ENCODE measurements at regions not wholly inside any gene's neighbourhood (a gene's known extent, or its start where the extent isn't known, plus 50 kb on each side); places are given as distances from the start of the nearest gene placed in this dataset.
"Not testable (repeated sequence)": the region's sequence is repeated elsewhere in the genome, so short reads cannot be mapped to it uniquely, and the experiment has no call there.

DNA sequence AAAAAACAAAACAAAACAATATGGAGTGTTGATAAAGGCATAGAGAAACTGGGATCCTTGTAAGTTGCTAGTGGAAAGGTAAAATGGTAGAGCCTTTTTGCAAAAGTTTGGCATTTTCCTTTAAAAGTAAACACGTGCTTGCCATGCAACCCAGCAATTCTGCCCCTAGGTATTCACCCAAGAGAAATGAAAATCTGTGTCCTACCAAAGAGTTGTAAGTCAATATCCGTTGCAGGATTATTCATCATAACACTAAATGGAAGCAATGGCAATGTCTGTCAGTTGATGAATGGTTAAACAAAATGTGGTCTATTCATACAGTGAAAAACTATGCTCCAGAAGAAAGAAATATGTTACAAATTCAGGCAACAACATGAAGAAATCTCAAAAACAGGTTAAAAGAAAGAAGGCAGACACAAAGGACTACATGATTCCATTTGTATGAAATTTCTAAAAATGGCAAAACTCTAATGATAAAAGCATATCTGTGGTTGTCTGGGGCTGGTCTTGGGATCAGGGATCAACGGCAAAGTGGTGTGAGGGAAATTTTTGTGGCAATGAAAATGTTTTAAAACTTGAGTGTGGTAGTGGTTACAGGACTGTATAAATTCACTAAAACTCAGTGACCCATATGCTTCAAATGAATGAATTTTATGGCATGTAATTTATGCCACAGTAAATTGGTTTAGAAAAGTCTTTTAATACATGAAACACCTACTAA is 229.6 kb downstream of the OPA1 start:
- FAIRE-seq (peak; percentile 40), DNase-seq (ENCODE audit: insufficient read length) (no peak)
- no peak for TF ChIP-seq POLR2A (IDR thresholded peaks at IDR 0.05; ENCODE audit: low read depth, low read length)
- TF ChIP-seq TAF1 (IDR thresholded peaks at IDR 0.05; ENCODE audit: borderline replicate concordance, low read depth, low read length): no peak
- no peak for TF ChIP-seq POLR2AphosphoS5 (IDR thresholded peaks at IDR 0.05; ENCODE audit: low read depth, low read length)

DNA sequence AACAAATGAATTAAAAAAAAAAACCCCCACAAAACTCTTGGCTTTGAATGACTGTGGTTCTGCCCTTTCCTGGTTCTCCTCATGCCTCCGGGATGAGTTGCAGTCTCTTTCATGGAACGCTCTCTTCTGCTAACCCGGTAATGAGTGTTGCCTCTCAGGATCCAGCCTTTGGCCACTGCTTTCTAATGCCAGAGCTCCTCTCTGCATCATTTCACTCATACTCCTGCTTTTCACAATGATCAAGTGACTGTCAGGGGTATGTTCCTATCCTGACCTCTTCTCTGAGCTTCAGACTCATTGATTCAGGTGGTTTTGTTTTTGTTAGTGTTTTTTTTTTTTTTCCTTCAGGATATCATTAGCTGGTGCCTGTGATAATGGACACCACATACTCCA is 230.2 kb downstream of the OPA1 start:
- not testable (repeated sequence) for FAIRE-seq; DNase-seq (ENCODE audit: insufficient read length)

DNA sequence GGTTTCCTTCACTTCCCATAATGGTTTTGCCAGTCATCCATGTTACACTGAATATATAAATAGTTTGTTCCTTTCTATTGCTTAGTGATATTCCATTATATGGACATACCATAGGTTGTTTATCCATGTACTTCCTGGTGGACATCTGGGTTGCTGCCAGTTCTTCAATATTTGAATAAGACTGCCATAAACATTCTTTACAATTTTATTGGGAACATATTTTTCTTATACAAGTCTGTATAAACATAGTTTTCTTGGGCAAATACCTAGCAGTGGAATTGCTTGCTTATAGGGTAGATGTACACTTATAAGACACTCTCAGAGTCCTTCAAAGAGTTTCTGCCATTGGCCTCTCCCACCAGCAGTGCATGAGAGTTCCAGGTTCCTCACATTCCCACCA is 231.4 kb downstream of the OPA1 start:
- FAIRE-seq: no peak
- TF ChIP-seq POLR2AphosphoS5 (IDR thresholded peaks at IDR 0.05; ENCODE audit: low read depth, low read length): no peak
- no peak for TF ChIP-seq TAF1 (IDR thresholded peaks at IDR 0.05; ENCODE audit: borderline replicate concordance, low read depth, low read length)
- TF ChIP-seq POLR2A (IDR thresholded peaks at IDR 0.05; ENCODE audit: low read depth, low read length): no peak
- no peak for DNase-seq (ENCODE audit: insufficient read length)

DNA sequence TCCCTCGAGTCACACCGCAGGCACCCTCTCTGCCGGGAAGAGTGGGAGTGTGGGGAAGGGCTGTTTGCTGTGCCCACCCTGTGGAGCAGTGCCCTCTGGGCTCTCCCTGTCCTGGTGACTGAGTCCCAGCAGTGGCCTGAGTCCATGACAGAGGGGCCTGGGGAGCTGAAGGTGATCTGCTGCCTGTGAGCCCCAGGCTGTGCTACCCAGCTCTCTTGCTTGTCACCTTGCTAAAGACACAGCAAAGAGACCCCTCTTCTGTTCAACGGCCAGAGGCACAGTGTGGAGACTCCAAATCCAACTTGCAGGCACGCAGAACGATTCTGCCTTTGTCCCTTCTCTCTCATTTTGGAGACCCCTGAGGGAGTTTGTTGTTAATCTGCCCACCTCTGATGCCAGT is 232.6 kb downstream of the OPA1 start:
- TF ChIP-seq POLR2AphosphoS5 (IDR thresholded peaks at IDR 0.05; ENCODE audit: low read depth, low read length) (no peak), TAF1 (IDR thresholded peaks at IDR 0.05; ENCODE audit: borderline replicate concordance, low read depth, low read length) (no peak), POLR2A (IDR thresholded peaks at IDR 0.05; ENCODE audit: low read depth, low read length) (no peak)
- DNase-seq (ENCODE audit: insufficient read length) (no peak), FAIRE-seq (no peak)

DNA sequence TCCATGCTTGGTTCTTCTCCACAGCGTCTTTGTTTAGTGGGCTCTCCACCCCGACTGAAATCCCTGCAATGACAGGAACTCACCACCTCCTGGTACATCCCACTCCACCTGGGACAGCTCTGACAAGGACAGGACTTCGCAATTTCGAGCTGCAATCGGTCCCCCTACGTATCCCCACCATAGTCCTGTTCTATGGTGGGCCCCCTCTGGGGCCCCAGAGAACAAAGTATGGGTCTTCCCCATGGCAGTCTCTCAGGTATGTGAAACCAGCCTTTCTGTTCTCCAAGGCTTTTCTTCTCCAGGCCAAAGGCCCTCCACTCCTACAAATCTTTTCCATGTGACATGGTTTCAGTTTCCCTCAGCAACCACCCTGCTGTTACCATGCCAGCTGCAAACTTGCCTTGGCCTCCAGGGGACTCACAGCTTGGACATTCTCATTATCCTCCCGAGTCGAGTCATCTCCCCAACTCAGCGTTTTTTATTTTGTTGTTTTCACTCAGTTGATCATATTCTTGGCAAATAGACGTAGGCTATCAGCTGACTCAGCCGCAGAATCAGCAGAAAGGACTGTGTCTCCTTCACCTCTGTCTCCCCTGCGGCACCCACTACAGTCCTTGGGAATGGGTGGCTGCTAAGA is 233.3 kb downstream of the OPA1 start:
- no peak for DNase-seq (ENCODE audit: insufficient read length)
- no peak for FAIRE-seq
- TF ChIP-seq POLR2A (IDR thresholded peaks at IDR 0.05; ENCODE audit: low read depth, low read length) (no peak), TAF1 (IDR thresholded peaks at IDR 0.05; ENCODE audit: borderline replicate concordance, low read depth, low read length) (no peak), POLR2AphosphoS5 (IDR thresholded peaks at IDR 0.05; ENCODE audit: low read depth, low read length) (no peak)

DNA sequence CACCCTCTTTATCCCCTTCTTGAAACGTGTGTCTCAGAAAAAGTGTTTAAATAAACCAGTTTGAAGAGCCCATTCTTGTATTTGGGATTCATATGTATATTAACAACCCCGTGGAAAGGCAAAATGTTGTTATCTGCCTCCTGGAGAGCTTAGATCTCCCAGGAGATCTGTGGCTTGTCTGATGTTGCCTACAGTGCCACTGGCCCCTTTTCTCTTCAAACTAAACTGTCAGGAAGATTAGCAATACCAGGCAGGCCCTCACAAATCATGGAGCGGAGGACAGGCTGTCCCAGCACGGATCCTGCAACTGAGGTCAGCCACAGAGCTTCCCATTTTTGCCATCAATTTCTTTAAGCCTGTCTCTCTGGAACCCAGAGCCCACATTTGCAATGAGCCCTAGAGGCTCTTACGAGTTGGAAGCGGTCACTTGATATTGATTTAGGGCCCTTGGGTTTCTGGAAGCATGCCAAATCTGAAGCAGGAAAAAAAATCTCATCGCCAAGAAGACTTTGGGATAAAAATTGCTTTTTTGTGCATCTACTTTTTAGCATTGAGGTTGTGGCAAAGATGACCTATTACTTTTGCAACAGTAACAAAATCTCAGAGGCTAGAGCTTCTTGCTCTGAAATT is 234.1 kb downstream of the OPA1 start:
- TF ChIP-seq POLR2AphosphoS5 (IDR thresholded peaks at IDR 0.05; ENCODE audit: low read depth, low read length) (no peak), POLR2A (IDR thresholded peaks at IDR 0.05; ENCODE audit: low read depth, low read length) (no peak), TAF1 (IDR thresholded peaks at IDR 0.05; ENCODE audit: borderline replicate concordance, low read depth, low read length) (no peak)
- DNase-seq (ENCODE audit: insufficient read length) (no peak), FAIRE-seq (no peak)

DNA sequence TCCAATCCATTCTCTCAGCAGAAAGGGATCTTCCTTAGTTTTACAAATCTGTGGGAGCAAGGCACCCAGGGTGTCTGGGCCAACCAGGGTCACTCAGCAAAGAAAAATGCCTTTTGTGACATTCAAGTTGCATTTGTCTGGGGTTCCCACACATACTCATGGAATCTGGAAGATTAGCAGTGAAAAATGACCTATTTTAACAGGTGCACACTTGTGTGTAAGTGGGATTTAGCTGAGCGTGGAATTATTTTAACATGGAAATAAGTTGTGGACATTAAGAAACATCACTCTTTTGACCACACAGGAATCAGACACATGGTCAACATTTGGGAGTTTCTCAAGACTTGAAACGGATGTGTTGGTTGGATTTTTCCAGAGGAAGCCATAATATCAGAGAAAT is 234.9 kb downstream of the OPA1 start:
- no peak for DNase-seq (ENCODE audit: insufficient read length)
- no peak for FAIRE-seq
- TF ChIP-seq POLR2A (IDR thresholded peaks at IDR 0.05; ENCODE audit: low read depth, low read length) (no peak), TAF1 (IDR thresholded peaks at IDR 0.05; ENCODE audit: borderline replicate concordance, low read depth, low read length) (no peak), POLR2AphosphoS5 (IDR thresholded peaks at IDR 0.05; ENCODE audit: low read depth, low read length) (no peak)

DNA sequence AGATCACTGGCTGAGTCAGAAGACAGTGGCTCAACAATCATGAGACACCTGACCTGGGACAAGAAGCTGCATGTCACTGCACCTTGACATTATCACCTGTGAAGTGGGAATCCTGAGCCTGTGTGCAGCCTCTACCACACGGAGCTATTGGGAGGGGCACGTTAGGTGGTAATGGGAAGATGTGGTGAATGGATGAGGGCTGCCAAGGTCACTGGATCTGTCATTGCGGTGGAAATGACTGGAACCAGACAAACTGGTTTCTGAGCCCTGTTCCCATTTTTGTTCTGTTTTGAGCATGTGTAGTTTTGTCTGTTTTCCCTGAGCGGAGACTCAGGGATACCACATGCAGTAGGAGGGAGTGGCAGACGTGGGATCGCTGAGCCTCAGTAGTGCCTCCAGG is 235.5 kb downstream of the OPA1 start:
- TF ChIP-seq POLR2A (IDR thresholded peaks at IDR 0.05; ENCODE audit: low read depth, low read length): no peak
- TF ChIP-seq POLR2AphosphoS5 (IDR thresholded peaks at IDR 0.05; ENCODE audit: low read depth, low read length): no peak
- no peak for DNase-seq (ENCODE audit: insufficient read length)
- FAIRE-seq: no peak

DNA sequence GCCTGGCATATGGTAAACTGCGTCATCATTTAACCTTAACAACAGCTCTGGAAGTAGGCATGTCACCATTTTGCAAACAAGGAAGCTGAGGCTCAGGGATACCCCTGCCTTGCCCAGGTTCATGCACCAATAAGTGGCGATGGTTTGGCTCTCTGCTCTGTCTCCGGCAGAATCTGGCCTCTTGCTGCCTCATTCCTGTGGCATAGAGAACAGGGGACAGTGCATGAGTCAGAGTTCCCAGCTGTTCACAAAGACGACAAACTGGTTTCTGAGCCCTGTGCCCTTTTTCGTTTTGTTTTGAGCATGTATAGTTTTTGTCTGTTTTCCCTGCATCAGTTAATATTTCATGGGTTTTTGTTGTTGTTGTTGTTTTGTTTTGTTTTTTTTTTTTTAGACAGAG is 236.8 kb downstream of the OPA1 start:
- no peak for DNase-seq (ENCODE audit: insufficient read length)
- TF ChIP-seq TAF1 (IDR thresholded peaks at IDR 0.05; ENCODE audit: borderline replicate concordance, low read depth, low read length) (no peak), POLR2A (IDR thresholded peaks at IDR 0.05; ENCODE audit: low read depth, low read length) (no peak)
- no peak for FAIRE-seq

DNA sequence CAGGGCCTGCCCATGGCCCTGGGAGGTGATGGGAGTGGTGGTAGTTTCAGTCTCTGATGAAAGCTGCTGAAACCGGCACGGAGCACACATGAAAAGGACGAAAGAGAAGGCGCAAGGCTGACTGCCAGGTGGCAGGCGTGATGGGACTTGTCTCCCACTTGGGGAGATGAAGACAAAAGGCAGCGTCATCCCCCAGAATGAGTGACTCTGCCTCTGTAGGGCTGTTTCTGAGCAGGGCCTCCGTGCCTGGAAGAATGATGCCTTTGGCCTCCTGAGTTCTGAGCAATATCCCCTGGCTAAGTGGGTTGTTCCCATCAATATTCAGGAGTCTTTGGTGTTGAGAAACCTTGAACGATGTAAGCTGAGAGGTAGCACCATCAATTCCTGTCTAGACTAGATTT is 237.8 kb downstream of the OPA1 start:
- TF ChIP-seq POLR2A (IDR thresholded peaks at IDR 0.05; ENCODE audit: low read depth, low read length) (no peak), TAF1 (IDR thresholded peaks at IDR 0.05; ENCODE audit: borderline replicate concordance, low read depth, low read length) (no peak), POLR2AphosphoS5 (IDR thresholded peaks at IDR 0.05; ENCODE audit: low read depth, low read length) (no peak)
- DNase-seq (ENCODE audit: insufficient read length): no peak
- FAIRE-seq: no peak

DNA sequence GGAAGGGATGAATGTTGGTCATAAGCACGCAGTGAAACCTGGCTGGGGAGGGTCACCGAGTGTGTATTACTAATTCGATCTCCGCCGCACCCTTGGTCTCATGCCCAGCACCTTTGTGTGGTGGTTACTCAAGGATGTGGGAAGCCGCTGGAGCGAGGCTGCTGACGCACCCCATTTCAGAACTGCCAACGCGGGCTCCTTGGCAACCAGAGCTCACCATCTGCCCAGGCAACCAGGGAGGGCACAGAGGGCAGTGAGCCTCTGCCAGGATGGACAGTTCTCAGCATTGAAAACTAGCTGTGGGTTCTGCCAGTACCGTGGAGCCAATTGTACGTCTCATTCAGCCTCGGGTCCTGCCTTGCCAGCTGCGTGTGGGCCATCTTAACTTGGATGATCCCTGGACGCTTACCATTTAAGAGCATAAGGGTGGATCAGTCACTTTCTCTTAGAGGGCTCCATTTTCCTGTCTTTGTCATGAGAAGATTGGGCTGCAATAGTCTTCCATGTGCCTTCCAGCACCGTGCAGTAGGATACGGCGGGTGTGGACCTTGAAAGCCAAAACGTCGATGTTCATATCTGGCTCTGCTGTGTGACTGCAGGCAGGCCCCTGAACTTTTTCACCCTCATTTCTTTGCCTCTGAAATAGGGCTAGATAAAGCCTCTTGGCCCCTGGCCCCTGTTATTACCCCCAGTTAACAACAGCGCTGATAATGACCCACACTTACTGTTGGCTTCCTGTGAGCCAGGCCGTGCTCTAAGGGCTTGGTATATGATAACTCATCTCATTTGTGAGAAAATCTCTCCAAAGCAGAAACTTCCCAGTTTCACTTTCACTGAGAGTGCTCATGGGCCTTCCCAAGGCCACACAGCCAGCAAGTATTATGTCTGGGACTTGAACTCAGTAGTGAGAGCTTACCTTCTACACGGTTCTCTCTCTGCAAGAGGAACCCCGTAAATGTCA is 238.8 kb downstream of the OPA1 start:
- FAIRE-seq (no peak), DNase-seq (ENCODE audit: insufficient read length) (peak; percentile 27)
- TF ChIP-seq POLR2AphosphoS5 (IDR thresholded peaks at IDR 0.05; ENCODE audit: low read depth, low read length): no peak
- TF ChIP-seq TAF1 (IDR thresholded peaks at IDR 0.05; ENCODE audit: borderline replicate concordance, low read depth, low read length): no peak
- TF ChIP-seq POLR2A (IDR thresholded peaks at IDR 0.05; ENCODE audit: low read depth, low read length): no peak

Data from GM12892 (cell line).